ENCODE measurements at regions not wholly inside any gene's neighbourhood (a gene's known extent, or its start where the extent isn't known, plus 50 kb on each side); places are given as distances from the start of the nearest gene placed in this dataset.

DNA sequence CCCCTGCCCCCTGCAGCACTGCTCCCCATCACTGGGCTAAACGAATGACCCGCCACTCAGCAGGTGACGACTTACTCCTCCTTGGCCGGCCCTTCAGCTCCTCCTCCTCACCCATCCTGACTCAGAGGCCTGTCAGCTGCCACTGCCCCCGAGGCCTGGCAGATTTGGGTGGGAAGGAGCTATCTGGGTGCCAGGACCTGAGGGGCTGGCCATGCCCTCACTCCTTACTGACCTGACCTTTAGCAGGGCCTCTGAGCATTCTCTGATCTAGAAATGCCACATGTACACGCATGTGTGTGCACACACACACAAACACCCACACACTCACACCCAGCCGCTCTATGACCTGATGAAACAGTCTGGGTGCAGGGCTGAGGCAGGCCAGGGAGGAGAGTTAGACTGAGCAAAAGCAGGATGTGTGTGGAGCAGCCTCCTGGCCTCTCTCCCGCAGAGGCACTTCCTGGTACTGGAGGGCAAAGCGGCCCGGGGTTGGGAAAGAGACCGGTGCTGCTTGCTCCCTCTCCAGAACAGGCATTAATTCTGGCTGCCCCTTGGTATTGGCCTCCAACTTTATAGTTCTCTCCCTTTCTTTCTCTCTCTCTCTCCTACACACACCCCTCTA is 68.0 kb downstream of the ZFP36L2 start (continued):
- TF ChIP-seq SMAD1 (IDR thresholded peaks at IDR 0.05; ENCODE audit: low read depth, partially characterized antibody) (no peak), BCLAF1 (IDR thresholded peaks at IDR 0.05) (no peak), LARP7 (IDR thresholded peaks at IDR 0.05) (no peak), MTA3 (IDR thresholded peaks at IDR 0.05; ENCODE audit: borderline replicate concordance, low read length) (no peak), ZBTB4 (CRISPR knock-in tag; IDR thresholded peaks at IDR 0.05) (no peak), EP300 (IDR thresholded peaks at IDR 0.05; ENCODE audit: borderline replicate concordance in 1 of 2, control insufficient read depth in 1 of 2, low read depth in 2 of 2, low read length in 2 of 2) (no peak), HDGF (IDR thresholded peaks at IDR 0.05) (no peak)
- TF ChIP-seq, protein P1, sequence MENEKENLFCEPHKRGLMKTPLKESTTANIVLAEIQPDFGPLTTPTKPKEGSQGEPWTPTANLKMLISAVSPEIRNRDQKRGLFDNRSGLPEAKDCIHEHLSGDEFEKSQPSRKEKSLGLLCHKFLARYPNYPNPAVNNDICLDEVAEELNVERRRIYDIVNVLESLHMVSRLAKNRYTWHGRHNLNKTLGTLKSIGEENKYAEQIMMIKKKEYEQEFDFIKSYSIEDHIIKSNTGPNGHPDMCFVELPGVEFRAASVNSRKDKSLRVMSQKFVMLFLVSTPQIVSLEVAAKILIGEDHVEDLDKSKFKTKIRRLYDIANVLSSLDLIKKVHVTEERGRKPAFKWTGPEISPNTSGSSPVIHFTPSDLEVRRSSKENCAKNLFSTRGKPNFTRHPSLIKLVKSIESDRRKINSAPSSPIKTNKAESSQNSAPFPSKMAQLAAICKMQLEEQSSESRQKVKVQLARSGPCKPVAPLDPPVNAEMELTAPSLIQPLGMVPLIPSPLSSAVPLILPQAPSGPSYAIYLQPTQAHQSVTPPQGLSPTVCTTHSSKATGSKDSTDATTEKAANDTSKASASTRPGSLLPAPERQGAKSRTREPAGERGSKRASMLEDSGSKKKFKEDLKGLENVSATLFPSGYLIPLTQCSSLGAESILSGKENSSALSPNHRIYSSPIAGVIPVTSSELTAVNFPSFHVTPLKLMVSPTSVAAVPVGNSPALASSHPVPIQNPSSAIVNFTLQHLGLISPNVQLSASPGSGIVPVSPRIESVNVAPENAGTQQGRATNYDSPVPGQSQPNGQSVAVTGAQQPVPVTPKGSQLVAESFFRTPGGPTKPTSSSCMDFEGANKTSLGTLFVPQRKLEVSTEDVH (IDR thresholded peaks at IDR 0.05; ENCODE audit: low read depth, partially characterized antibody), result no peak
- TF ChIP-seq, protein P2, sequence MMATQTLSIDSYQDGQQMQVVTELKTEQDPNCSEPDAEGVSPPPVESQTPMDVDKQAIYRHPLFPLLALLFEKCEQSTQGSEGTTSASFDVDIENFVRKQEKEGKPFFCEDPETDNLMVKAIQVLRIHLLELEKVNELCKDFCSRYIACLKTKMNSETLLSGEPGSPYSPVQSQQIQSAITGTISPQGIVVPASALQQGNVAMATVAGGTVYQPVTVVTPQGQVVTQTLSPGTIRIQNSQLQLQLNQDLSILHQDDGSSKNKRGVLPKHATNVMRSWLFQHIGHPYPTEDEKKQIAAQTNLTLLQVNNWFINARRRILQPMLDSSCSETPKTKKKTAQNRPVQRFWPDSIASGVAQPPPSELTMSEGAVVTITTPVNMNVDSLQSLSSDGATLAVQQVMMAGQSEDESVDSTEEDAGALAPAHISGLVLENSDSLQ (IDR thresholded peaks at IDR 0.05), result no peak
- TF ChIP-seq, protein P3, sequence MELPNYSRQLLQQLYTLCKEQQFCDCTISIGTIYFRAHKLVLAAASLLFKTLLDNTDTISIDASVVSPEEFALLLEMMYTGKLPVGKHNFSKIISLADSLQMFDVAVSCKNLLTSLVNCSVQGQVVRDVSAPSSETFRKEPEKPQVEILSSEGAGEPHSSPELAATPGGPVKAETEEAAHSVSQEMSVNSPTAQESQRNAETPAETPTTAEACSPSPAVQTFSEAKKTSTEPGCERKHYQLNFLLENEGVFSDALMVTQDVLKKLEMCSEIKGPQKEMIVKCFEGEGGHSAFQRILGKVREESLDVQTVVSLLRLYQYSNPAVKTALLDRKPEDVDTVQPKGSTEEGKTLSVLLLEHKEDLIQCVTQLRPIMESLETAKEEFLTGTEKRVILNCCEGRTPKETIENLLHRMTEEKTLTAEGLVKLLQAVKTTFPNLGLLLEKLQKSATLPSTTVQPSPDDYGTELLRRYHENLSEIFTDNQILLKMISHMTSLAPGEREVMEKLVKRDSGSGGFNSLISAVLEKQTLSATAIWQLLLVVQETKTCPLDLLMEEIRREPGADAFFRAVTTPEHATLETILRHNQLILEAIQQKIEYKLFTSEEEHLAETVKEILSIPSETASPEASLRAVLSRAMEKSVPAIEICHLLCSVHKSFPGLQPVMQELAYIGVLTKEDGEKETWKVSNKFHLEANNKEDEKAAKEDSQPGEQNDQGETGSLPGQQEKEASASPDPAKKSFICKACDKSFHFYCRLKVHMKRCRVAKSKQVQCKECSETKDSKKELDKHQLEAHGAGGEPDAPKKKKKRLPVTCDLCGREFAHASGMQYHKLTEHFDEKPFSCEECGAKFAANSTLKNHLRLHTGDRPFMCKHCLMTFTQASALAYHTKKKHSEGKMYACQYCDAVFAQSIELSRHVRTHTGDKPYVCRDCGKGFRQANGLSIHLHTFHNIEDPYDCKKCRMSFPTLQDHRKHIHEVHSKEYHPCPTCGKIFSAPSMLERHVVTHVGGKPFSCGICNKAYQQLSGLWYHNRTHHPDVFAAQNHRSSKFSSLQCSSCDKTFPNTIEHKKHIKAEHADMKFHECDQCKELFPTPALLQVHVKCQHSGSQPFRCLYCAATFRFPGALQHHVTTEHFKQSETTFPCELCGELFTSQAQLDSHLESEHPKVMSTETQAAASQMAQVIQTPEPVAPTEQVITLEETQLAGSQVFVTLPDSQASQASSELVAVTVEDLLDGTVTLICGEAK (IDR thresholded peaks at IDR 0.05; ENCODE audit: borderline replicate concordance), result no peak
